GM19455 (cell line): ENCODE measurements at regions not wholly inside any gene's neighbourhood (a gene's known extent, or its start where the extent isn't known, plus 50 kb on each side); places are given as distances from the start of the nearest gene placed in this dataset.
A peak's percentile ranks its signal among the peaks of the same experiment; 100 is the strongest.

Experiments
- ATAC-seq: cut with Tn5 transposase; IDR thresholded peaks from one replicate; pipeline ENCODE4 v1.9.1; 2021; ENCODE audit not compliant: unreplicated experiment

DNA sequence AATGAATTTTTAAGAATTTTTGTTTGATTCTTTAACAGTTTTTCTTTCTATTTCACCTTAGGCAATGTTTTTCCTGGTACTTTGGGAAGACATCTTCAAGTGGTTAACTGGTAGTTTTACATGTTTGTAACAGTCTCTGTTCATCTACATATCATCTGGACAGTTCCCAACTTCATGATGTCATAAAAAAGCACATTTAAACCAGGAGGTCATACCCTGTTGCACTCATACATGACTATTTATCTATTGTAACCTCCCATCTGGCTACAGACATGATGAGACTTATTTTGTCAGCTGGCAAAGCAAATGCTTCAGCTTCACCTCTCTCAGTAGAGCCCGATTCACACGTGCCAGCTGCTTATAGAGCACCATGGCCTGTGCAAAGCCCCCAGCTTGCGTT, 99.8 kb upstream of the YPEL5 start:
- no peak for ATAC-seq

DNA sequence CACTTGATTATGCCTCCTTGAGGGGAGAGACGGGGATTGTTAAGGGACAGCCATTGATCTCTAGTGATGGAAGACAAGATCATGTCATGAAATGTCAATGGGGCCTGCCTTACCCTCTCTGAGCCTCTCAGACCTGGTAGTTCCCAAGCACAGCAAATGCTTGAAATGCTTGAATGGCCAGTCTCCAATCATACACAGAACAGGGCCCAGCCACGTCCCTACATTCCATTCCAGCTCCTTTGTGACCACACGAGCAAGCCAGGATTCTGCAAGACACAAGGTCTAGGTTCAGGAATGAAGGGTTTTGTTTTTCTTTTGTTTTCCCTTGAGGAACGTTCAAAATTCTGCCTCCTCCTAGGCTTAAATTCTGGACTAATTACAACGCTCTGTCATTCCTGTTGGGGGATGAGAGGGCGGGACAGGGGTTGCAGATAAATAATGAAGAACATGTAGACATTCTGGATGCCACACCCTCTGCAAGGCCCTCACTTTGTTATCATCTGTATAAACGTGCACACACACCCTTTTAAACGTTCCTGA, 98.1 kb upstream of the YPEL5 start:
- no peak for ATAC-seq

DNA sequence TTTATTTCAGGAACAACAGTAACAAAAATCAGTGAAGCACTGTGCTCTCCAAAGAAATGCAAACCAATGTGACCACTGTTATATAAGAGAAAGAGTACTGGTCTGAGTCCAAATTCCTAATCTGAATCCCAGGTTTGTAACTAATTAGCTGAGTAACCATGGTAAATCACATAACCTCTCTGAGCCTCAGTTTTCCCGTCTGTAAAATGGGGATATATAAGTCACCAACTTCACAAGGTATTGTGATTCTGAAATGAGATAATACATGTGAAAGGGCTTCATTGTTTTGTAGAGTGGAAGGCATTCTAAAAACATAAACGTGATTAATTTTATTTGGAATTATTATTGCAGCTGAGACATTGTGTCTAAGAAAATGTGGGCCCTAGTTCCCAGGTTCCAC, 91.3 kb upstream of the YPEL5 start:
- no peak for ATAC-seq

DNA sequence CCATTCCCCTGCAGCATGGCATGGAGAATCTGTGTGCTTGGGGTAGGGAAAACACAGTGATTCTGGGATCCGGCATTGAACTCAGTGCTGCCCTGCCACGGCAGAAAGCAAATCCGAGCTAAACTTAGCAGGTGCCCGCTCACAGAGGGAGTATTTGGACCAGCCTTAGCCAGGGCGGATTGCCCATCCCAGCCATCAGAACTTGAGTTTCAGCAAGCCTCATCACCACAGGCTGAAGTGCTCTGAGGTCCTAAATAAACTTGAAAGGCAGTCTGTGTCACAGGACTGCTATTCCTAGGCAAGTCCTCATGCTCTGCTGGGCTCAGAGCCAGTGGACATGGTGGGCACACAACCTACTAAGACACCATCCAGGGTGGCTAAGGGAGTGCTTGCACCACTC, 86.2 kb upstream of the YPEL5 start:
- no peak for ATAC-seq

DNA sequence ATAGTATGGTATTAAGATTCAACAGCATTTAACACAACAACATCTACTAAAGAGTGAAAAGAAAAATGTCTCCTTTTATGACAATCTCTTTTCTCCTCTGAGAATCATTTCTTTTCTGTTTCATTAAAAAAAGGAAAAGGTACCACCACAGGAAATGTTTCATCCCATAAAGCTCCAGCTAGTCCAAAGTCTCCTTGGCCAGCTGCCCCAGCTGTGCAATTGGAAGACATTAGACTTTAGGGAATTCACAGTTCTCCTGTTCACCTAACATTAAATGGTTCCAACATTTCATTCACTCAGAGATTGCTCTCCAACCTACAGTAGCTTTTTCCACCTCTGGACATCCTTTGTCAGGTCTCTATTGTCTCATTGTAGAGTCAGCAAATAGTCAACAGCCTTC, 78.7 kb upstream of the YPEL5 start:
- ATAC-seq, result no peak

DNA sequence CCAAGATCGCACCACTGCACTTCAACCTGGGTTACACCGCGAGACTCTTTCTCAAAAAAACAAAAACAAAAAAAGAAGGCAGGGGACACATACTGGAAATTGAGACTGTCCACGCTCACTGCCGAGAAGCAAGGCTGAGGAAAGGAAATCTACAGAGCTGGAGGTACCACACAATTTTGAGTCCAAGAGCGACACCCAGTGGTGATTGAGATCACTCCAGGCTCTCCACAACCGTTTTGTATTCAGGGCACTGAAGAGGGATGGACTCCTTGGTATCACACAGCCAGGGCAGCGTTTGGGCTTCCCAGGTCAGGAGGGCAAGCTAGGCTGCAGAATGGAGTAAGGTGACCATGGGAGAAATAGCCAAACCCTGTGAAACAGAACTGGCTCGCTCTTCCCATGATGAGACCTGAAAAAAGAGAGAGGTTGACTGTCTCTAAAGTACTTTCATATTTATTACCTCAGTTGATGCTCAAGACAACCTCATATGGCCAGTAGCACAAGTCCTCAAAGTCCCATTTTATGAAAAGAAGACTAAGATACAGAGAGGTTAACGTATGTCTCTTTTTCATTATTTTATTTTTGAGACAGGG, 74.5 kb upstream of the YPEL5 start:
- peak; percentile 66 for ATAC-seq

DNA sequence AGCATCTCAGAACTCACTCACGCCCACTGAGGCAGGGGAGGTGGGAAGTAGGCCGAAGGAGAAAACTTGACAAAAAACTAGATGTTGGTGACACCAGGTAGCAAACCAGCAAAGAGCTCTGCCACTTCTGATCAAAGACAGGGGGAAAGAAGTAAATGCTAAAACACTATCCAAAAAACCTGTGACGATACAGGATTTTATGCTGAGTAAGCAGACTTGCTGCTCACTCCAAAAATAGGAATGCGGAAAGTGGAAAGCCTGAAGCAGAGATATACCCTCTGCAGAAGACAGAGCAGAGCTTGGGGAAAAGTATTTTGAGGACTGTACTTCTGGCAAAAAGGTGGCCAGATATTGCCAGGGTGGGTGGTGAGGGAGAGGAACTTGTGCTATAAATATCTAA, 73.3 kb upstream of the YPEL5 start:
- ATAC-seq, result no peak

DNA sequence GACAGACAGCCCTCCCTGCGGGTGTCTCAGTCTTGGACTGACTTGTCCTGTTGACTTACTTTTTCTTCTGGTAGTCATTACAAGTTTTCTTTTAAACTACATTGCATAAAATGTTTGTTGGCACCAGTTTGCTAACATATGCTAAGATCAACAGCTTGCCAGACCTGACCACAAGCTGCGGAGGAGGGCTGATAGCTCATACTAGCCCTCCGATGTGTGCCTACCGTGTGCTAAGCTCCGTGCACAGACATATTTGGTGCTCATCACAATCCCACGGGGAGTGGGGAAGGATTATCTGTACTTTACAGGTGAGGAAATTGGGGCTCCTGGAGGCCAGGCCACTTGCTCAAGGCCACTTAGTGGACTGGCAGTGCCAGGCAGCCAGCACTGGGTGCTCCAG, 72.8 kb upstream of the YPEL5 start:
- ATAC-seq, result no peak

DNA sequence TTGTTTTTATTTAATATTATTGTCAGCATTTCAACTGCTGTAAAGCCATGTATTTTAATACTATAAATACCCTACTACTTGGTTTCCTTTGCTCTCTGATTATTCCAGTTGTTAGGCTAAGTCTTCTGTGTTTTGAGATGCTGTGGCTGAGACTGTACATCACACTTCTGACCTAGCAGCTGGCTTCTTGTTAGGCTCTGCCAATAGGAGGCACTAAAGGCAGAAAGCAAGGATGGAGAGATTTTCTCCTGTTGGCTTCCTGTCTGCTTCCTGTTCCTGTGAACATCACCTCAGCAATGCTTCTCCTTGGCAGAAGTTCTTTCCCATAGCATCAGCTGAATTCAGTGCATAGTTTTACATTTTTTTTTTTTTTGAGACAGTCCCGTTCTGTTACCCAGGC, 68.3 kb upstream of the YPEL5 start:
- no peak for ATAC-seq

DNA sequence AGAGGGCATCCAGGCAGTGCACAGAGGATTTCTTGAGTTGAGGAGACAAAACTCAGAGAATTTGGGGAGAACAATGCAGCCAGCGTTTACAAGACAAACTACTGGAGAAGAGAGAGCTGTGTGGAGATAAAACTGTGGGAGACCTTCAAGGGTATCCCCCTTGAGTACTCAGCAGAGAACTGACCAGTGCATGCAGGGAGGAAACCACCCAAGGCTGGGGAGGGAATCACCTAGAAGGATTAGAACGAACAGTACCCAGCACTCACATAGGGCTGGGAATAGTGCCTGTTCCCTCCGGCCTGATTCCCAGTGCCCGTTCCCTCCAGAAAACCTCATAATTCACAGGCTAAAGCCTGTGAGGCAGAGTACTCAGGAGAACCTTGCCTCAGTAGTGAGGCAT, 61.9 kb upstream of the YPEL5 start:
- ATAC-seq, result no peak

DNA sequence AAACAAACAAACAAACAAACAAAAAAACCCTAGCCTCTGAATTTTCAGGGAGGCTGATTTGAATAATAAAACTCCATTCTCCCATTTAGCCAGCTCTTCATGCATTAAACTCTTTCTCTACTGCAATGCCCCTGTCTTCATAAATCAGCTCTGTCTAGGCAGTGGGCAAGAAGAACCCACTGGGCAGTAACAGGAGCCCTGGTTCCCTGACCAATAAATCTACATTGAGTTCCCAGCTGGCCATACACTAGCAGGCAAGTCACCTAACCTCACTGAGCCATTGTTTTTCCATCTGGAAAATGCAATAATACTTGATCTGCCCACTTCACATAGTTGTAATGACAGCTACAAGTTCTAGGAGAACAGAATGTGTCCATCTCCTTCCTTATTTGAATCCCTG, 57.6 kb upstream of the YPEL5 start:
- ATAC-seq, result no peak

DNA sequence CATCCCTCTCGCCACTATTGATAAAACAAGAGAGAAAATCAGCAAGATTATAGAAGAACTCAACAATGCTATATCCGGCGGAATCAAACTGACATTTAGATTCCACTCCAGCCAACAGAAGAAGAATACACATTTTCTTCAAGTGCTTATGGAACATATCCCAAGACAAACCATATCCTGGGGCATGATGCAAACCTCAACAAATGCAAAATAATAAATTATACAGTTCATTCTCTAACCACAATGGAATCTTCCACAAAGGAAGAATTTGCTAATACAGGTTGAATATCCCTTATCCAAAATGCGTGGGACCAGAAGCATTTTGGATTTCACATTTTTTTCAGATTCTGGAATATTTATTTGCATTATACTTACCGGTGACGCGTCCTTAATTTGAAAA, 51.4 kb upstream of the YPEL5 start:
- ATAC-seq, result no peak

DNA sequence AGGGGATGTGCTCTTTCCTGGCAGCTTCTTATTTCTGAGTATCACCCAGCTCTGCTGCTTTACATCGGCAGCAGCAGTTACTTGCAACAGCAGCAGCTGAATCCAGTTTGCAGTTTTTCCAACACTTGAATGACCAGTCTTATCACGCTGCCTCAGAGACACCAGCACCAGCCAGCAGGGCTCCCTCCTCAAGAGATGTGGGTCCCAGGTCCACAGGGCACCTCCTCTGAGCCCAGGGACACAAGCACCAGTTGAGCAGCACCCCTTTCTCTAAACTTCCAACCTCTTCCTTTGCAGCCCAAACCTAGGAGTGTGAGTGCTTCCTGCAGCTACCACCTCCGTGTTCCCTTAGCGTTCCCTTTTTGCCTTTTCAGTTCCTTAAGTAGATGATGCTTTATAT, 50.4 kb upstream of the YPEL5 start:
- ATAC-seq, result no peak
